Stomach (tissue), 8 donors: ENCODE measurements at regions not wholly inside any gene's neighbourhood (a gene's known extent, or its start where the extent isn't known, plus 50 kb on each side); places are given as distances from the start of the nearest gene placed in this dataset.
"Not testable (repeated sequence)": the region's sequence is repeated elsewhere in the genome, so short reads cannot be mapped to it uniquely, and the experiment has no call there.

Experiments
- DNase-seq, 2 donors: peaks; one replicate each; pipeline versions ENCODE4 v3.0.0 to v3.0.0-alpha.2; 2013 to 2019
- H3K27ac ChIP-seq, 5 donors: fragments of 200-600 bp in 4 of 5; sonication (generic) in 4 of 5; one replicate each; pipeline ENCODE4 v1.5.1; 2013 to 2019; ENCODE audit warnings: mild to moderate bottlenecking in 1 of 5, moderate library complexity in 1 of 5
- H3K27me3 ChIP-seq, 3 donors: fragments of 200-600 bp; sonication (generic); one replicate each; pipeline ENCODE4 v1.5.1; 2017 to 2019; ENCODE audit warnings: mixed run types in 1 of 3
- H3K36me3 ChIP-seq, 4 donors: fragments of 200-600 bp; sonication (generic); 1 replicate in 3 of 4; 2 replicates in 1 of 4; pipeline ENCODE4 v1.5.1; 2016 to 2019
- H3K4me1 ChIP-seq, 4 donors: fragments of 200-600 bp; sonication (generic); one replicate each; pipeline ENCODE4 v1.5.1; 2016 to 2019
- H3K4me3 ChIP-seq, 4 donors: fragments of 200-600 bp; sonication (generic) in 3 of 4; one replicate each; pipeline ENCODE4 v1.5.1; 2016 to 2019; ENCODE audit warnings: mild to moderate bottlenecking in 1 of 4
- H3K9me3 ChIP-seq, 4 donors: fragments of 200-600 bp; sonication (generic); one replicate each; pipeline ENCODE4 v1.5.1; 2016 to 2019
- EP300 ChIP-seq: sonication (generic); formaldehyde crosslinking; IDR thresholded peaks from one replicate; pipeline ENCODE4 v1.6.1; 2017; ENCODE audit warnings: antibody characterized with exemption
- POLR2A ChIP-seq, 4 donors: fragments of 450-650 bp; IDR thresholded peaks; one replicate each; pipeline ENCODE4 v1.6.1; 2016; ENCODE audit warnings: antibody characterized with exemption in 4 of 4, control low read depth in 2 of 4, mild to moderate bottlenecking in 1 of 4, moderate library complexity in 1 of 4
- POLR2AphosphoS5 ChIP-seq, 3 donors: sonication (generic); formaldehyde crosslinking; IDR thresholded peaks; one replicate each; pipeline ENCODE4 v1.6.1; 2016; ENCODE audit warnings: antibody characterized with exemption in 3 of 3
- WGBS, 5 donors: extraction: QIAGEN DNeasy Blood & Tissue Kit in 3 of 5; methylation state at CpG; one replicate each; pipeline versions ENCODE4 v1.1.5 to v1.1.7; 2013 to 2018; 5-methylcytosine and 5-hydroxymethylcytosine counted together
- intact Hi-C: fragments of 100-400 bp; cut with DNase I; formaldehyde crosslinking; loops from one replicate; pipeline ENCODE4 v1.15.1; 2023; ENCODE audit warnings: low total_unique reads
- TF ChIP-seq, protein P1 (sequence below), 7 experiments: fragments of 450-650 bp in 4 of 7; fragments of 200-600 bp in 3 of 7; sonication (generic) in 3 of 7; IDR thresholded peaks; one replicate each; pipeline ENCODE4 v1.5.1; 2016 to 2019; ENCODE audit warnings: antibody characterized with exemption in 7 of 7, control low read depth in 2 of 7, mild to moderate bottlenecking in 1 of 7
- donor health status: healthy with polysubstance abuse.
- donor health status: Bipolar disorder and iron deficiency.
- donor health status: healthy.

DNA sequence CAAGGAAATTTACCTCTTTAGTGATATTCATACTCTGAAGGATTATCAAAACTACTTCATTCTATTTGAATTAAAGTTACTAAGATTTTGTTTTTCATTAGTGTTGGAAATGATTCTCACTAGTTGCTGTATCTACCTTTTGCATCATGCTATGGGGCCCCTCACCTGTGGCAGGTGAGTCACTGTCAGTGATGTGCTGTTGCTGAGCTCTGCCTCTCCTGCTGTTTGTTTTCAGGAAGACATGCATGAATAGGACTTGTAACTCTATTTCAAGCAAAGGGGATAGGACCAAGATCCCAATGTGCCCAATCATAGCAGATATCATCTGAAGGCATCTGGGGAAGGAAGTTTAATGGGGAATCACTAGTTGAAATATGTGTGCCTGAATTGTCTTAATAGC lies 57.4 kb upstream of the AGR3 start:
- intact Hi-C loops = no loop called here
- DNase-seq = no peak
- no peak overlapping the region for H3K27ac ChIP-seq
- peaks cover 0 to 17% (median 2%) of the 10 kb centered on the region in 4 donors for H3K4me1 ChIP-seq
- H3K4me3 ChIP-seq = no peak overlapping the region
- no peaks in the 10 kb centered on the region for H3K9me3 ChIP-seq
- H3K27me3 ChIP-seq = no peaks in the 10 kb centered on the region
- no peak for TF ChIP-seq EP300
- TF ChIP-seq POLR2A (IDR thresholded peaks at IDR 0.05) = no peak
- TF ChIP-seq, protein P1, sequence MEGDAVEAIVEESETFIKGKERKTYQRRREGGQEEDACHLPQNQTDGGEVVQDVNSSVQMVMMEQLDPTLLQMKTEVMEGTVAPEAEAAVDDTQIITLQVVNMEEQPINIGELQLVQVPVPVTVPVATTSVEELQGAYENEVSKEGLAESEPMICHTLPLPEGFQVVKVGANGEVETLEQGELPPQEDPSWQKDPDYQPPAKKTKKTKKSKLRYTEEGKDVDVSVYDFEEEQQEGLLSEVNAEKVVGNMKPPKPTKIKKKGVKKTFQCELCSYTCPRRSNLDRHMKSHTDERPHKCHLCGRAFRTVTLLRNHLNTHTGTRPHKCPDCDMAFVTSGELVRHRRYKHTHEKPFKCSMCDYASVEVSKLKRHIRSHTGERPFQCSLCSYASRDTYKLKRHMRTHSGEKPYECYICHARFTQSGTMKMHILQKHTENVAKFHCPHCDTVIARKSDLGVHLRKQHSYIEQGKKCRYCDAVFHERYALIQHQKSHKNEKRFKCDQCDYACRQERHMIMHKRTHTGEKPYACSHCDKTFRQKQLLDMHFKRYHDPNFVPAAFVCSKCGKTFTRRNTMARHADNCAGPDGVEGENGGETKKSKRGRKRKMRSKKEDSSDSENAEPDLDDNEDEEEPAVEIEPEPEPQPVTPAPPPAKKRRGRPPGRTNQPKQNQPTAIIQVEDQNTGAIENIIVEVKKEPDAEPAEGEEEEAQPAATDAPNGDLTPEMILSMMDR (IDR thresholded peaks at IDR 0.05) = no peak
- no peaks in the 10 kb centered on the region for H3K36me3 ChIP-seq

DNA sequence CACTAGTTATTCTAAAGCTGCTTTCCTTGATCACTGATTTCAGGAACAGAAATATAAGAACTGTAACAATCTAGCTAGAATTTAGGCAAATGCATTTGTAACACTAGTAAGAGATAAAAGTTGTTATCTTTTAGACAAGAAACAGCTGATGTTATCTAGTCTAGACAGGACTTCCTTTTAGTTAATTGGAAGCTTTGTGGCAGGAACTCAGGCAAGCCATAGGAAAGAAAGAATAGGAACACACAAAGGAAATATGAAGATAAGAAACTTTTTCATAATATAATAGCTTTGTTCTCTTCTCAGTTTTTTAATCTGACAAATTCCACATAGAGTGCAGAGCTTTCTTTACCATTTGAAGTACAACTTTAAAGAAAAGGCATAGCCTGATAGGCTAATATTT lies 59.0 kb upstream of the AGR3 start:
- Histone ChIP-seq H3K9me3 (no peaks in the 10 kb centered on the region), H3K4me3 (no peak overlapping the region), H3K27ac (no peak overlapping the region), H3K27me3 (no peaks in the 10 kb centered on the region), H3K36me3 (no peaks in the 10 kb centered on the region), H3K4me1 (peaks cover 0 to 2% (median under 1%) of the 10 kb centered on the region in 4 donors)
- DNase-seq = no peak
- intact Hi-C loops = no loop called here
- TF ChIP-seq POLR2AphosphoS5 (IDR thresholded peaks at IDR 0.05) = no peak
- TF ChIP-seq POLR2A (IDR thresholded peaks at IDR 0.05) = no peak
- TF ChIP-seq, protein P1 (IDR thresholded peaks at IDR 0.05) = no peak
- no peak for TF ChIP-seq EP300

DNA sequence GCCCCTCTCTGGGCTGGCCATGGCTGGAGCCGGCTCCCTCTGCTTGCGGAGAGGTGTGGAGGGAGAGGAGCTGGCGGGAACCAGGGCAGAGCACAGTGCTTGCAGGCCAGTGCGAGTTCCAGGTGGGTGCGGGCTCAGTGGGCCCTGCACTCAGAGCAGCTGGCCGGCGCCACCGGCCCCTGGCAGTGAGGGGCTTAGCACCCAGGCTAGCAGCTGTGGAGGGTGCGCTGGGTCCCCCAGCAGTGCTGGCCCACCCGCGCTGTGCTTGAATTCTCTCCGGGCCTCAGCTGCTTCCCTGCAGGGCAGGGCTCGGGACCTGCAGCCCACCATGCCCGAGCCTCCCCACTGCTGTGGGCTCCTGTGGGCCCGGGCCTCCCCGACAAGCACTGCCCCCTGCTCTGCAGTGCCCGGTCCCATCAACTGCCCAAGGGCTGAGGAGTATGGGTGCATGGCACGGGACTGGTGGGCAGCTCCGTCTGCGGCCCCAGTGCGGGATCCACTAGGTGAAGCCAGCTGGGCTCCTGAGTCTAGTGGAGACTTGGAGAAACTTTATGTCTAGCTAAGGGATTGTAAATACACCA lies 61.2 kb upstream of the AGR3 start:
- Histone ChIP-seq H3K27ac (no peak overlapping the region), H3K9me3 (peaks cover 0 to 9% (median 5%) of the 10 kb centered on the region in 4 donors), H3K27me3 (no peaks in the 10 kb centered on the region), H3K36me3 (no peaks in the 10 kb centered on the region), H3K4me3 (no peak overlapping the region), H3K4me1 (no peaks in the 10 kb centered on the region)
- no peak for DNase-seq
- intact Hi-C loops = no loop called here
- TF ChIP-seq POLR2A (IDR thresholded peaks at IDR 0.05) (no peak), EP300 (no peak), POLR2AphosphoS5 (IDR thresholded peaks at IDR 0.05) (no peak)
- TF ChIP-seq, protein P1 (IDR thresholded peaks at IDR 0.05) = no peak
- WGBS, 5 donors = 88 to 98% (median 93%) methylated on average over 9 to 21 of the region's 21 CpGs; no CpG with 5 or more reads in 1 of the 5 donors

DNA sequence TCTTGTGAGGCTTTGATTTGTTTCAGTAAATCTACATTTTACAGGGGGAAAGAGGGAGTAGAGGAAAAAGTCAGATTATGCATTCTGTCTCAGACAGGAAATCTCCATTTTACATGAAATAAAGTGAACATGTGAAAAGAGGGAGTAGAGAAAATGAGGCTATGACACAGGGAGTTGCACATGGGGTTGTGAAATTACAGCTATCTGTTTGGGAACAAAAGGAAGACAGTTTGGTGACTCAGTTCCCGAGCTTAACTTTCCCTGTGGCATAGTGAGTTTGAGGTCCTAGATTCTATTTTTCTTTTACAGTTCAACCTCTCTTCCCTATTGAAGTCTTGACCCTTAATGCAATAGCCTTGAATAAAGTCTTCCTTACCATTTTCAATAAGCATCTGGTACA lies 63.2 kb upstream of the AGR3 start:
- WGBS, 5 donors = 76 to 96% (median 83%) methylated on average over 1 of the region's 1 CpG
- intact Hi-C loops = no loop called here
- Histone ChIP-seq H3K9me3 (peaks cover 6 to 18% (median 12%) of the 10 kb centered on the region in 4 donors), H3K4me1 (no peaks in the 10 kb centered on the region), H3K27ac (no peak overlapping the region), H3K27me3 (no peaks in the 10 kb centered on the region), H3K4me3 (no peak overlapping the region), H3K36me3 (no peaks in the 10 kb centered on the region)
- TF ChIP-seq POLR2AphosphoS5 (IDR thresholded peaks at IDR 0.05) (no peak), EP300 (no peak)
- no peak for DNase-seq

DNA sequence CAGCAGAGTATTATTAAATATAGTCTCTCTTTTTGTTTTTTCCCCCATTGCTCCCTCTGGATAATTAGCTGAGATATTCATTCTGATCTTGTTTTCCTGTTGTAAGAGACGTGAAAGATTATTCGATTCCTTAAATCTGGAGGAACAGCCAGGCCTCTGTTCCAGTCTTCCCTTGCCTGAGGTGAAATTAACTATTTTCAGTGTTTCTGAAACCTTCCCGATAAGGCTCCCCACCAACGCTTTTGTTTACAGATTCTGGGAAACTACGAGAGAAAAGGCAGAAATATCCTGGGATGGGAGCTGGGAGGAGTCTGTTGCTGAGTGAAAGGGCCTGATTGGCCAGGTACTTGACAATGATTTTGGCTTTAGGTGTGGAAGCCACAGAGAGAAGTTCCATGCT lies 63.6 kb upstream of the AGR3 start:
- WGBS, 5 donors = 86 to 95% (median 94%) methylated on average over 5 of the region's 5 CpGs
- TF ChIP-seq, protein P1 (IDR thresholded peaks at IDR 0.05) = no peak
- TF ChIP-seq POLR2AphosphoS5 (IDR thresholded peaks at IDR 0.05) = no peak
- no peak for TF ChIP-seq POLR2A (IDR thresholded peaks at IDR 0.05)
- TF ChIP-seq EP300 = no peak
- intact Hi-C loops = no loop called here

DNA sequence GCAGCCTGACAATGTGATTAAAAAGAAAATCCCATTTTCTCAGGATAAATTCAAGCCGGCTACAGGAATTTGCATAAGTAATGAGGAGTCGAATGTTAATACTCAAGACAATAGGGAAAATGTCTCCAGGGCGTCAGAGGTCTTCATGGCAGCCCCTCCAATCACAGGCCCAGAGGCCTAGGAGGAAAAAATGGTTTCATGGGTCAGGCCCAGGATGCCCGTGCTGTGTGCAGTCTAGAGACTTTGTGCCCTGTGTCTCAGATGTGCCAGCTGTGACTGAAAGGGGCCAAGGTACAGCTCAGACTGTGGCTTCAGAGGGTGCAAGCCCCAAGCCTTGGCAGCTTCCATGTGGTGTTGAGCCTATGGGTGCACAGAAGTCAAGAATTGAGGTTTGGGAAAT lies 66.3 kb upstream of the AGR3 start:
- H3K4me1 ChIP-seq, H3K4me3 ChIP-seq, intact Hi-C loops, H3K36me3 ChIP-seq, H3K27me3 ChIP-seq, DNase-seq, H3K27ac ChIP-seq: not testable (repeated sequence)
- peaks cover 6 to 18% (median 12%) of the 10 kb centered on the region in 4 donors for H3K9me3 ChIP-seq
- WGBS, 5 donors = 87 to 97% (median 92%) methylated on average over 4 of the region's 4 CpGs

More for the DNA sequence above, 63.6 kb upstream of the AGR3 start:
- DNase-seq = no peak
- no peak overlapping the region for H3K4me3 ChIP-seq
- H3K36me3 ChIP-seq = no peaks in the 10 kb centered on the region
- H3K27ac ChIP-seq = no peak overlapping the region
- H3K4me1 ChIP-seq = no peaks in the 10 kb centered on the region
- peaks cover 6 to 18% (median 12%) of the 10 kb centered on the region in 4 donors for H3K9me3 ChIP-seq
- H3K27me3 ChIP-seq = no peaks in the 10 kb centered on the region
